ENCODE measurements at regions not wholly inside any gene's neighbourhood (a gene's known extent, or its start where the extent isn't known, plus 50 kb on each side); places are given as distances from the start of the nearest gene placed in this dataset.
"Not testable (repeated sequence)": the region's sequence is repeated elsewhere in the genome, so short reads cannot be mapped to it uniquely, and the experiment has no call there.

- no peak overlapping the region for H3K4me3 ChIP-seq (ENCODE audit: low read depth, low read length)
- peak; percentile 34 for DNase-seq (ENCODE audit: low read depth)
- TF ChIP-seq CTCF (IDR thresholded peaks at IDR 0.05; ENCODE audit: insufficient read depth, low read depth, low read length), result no peak
These were observed 64.0 kb upstream of the FIBIN start for GRCh38 chr11:26929806-26930517.

- H3K4me3 ChIP-seq (ENCODE audit: low read depth, low read length), result no peak overlapping the region
- DNase-seq (ENCODE audit: low read depth), result peak; percentile 83
- TF ChIP-seq CTCF (IDR thresholded peaks at IDR 0.05; ENCODE audit: insufficient read depth, low read depth, low read length), result no peak
These were observed 63.2 kb upstream of the FIBIN start for GRCh38 chr11:26930518-26931247.

GRCh38 chr11:26931248-26931631, 62.7 kb upstream of the FIBIN start:
- no peak overlapping the region for H3K4me3 ChIP-seq (ENCODE audit: low read depth, low read length)
- no peak for TF ChIP-seq CTCF (IDR thresholded peaks at IDR 0.05; ENCODE audit: insufficient read depth, low read depth, low read length)
- peak; percentile 86 for DNase-seq (ENCODE audit: low read depth)

- H3K4me3 ChIP-seq (ENCODE audit: low read depth, low read length), result no peak overlapping the region
- no peak for TF ChIP-seq CTCF (IDR thresholded peaks at IDR 0.05; ENCODE audit: insufficient read depth, low read depth, low read length)
- no peak for DNase-seq (ENCODE audit: low read depth)
These were observed 62.0 kb upstream of the FIBIN start for GRCh38 chr11:26931881-26932280.

- H3K4me3 ChIP-seq (ENCODE audit: low read depth, low read length), result no peak overlapping the region
- no peak for TF ChIP-seq CTCF (IDR thresholded peaks at IDR 0.05; ENCODE audit: insufficient read depth, low read depth, low read length)
These were observed 57.8 kb upstream of the FIBIN start for GRCh38 chr11:26936109-26936508.

GRCh38 chr11:26937386-26937785, 56.5 kb upstream of the FIBIN start:
- no peak overlapping the region for H3K4me3 ChIP-seq (ENCODE audit: low read depth, low read length)
- TF ChIP-seq CTCF (IDR thresholded peaks at IDR 0.05; ENCODE audit: insufficient read depth, low read depth, low read length), result no peak
- no peak for DNase-seq (ENCODE audit: low read depth)

More at GRCh38 chr11:26936109-26936508, 57.8 kb upstream of the FIBIN start:
- no peak for DNase-seq (ENCODE audit: low read depth)

- not testable (repeated sequence) for DNase-seq (ENCODE audit: low read depth); H3K4me3 ChIP-seq (ENCODE audit: low read depth, low read length)
These were observed 53.4 kb upstream of the FIBIN start for GRCh38 chr11:26940501-26940900.

All from fibroblast of villous mesenchyme (primary cell).